ENCODE measurements at regions not wholly inside any gene's neighbourhood (a gene's known extent, or its start where the extent isn't known, plus 50 kb on each side); places are given as distances from the start of the nearest gene placed in this dataset.
"Not testable (repeated sequence)": the region's sequence is repeated elsewhere in the genome, so short reads cannot be mapped to it uniquely, and the experiment has no call there.

DNA sequence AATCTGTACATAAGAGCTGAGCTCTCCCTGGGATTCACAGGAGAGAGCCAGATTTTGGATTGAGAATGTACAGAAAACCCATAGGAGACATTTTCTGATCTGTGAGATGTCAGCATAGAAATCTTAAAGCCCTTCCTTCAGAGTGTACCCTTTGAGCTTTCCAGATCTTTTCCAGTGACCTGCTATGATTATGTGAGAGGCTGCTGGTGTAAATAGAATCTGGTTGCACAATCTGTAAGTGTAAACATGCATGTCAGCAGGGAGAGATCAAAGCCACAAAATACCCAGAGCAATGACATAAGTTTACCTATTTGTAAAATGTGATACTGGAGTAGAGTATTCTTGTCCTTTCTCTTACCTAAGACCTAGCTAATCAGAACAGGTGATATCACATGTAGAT, 471.9 kb downstream of the FOXD4L5 start:
- not testable (repeated sequence) for H3K4me1 ChIP-seq (ENCODE audit: control insufficient read depth in 5 of 5, insufficient read depth in 5 of 5, low read length in 5 of 5); H3K9me3 ChIP-seq (ENCODE audit: control insufficient read depth in 4 of 4, insufficient read depth in 3 of 4, low read length in 3 of 4); H3K27ac ChIP-seq (ENCODE audit: low read depth in 1 of 2, low read length in 1 of 2); H3K4me3 ChIP-seq; H3K27me3 ChIP-seq (ENCODE audit: control insufficient read depth in 3 of 3, insufficient read depth in 3 of 3, low read length in 2 of 3); H3K9ac ChIP-seq (ENCODE audit: insufficient read depth in 1 of 2, low read length in 2 of 2); H3K36me3 ChIP-seq (ENCODE audit: control insufficient read depth in 4 of 4, insufficient read depth in 4 of 4, low read length in 4 of 4); ATAC-seq (ENCODE audit: insufficient read depth, low FRiP score); DNase-seq

DNA sequence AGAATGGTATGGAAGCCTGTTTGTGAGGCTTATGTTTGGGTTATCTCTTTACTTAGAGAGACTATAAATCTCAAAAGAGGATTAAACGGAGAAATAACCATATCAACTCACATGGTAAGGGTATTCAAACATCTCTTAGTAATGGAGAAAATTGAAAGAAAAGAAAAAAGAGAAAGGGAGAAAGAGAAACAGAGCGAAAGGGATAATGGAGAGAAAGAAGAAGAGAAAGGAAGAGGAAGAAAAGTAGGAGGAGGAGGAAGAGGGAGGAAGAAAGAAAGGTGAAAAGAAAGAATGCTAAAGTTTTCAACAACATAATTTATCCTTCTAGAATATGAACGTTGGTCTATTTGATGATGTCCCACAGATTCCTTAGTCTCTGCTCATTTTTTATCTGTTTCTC, 506.3 kb downstream of the FOXD4L5 start:
- not testable (repeated sequence) for ATAC-seq (ENCODE audit: insufficient read depth, low FRiP score); H3K27me3 ChIP-seq (ENCODE audit: control insufficient read depth in 3 of 3, insufficient read depth in 3 of 3, low read length in 2 of 3); H3K27ac ChIP-seq (ENCODE audit: low read depth in 1 of 2, low read length in 1 of 2); H3K9me3 ChIP-seq (ENCODE audit: control insufficient read depth in 4 of 4, insufficient read depth in 3 of 4, low read length in 3 of 4); H3K36me3 ChIP-seq (ENCODE audit: control insufficient read depth in 4 of 4, insufficient read depth in 4 of 4, low read length in 4 of 4); H3K9ac ChIP-seq (ENCODE audit: insufficient read depth in 1 of 2, low read length in 2 of 2); H3K4me1 ChIP-seq (ENCODE audit: control insufficient read depth in 5 of 5, insufficient read depth in 5 of 5, low read length in 5 of 5); H3K4me3 ChIP-seq; DNase-seq
- 100% methylated on average over 2 of the region's 3 CpGs; no CpG with 5 or more reads in 1 of the 2 donors for WGBS, 2 donors

DNA sequence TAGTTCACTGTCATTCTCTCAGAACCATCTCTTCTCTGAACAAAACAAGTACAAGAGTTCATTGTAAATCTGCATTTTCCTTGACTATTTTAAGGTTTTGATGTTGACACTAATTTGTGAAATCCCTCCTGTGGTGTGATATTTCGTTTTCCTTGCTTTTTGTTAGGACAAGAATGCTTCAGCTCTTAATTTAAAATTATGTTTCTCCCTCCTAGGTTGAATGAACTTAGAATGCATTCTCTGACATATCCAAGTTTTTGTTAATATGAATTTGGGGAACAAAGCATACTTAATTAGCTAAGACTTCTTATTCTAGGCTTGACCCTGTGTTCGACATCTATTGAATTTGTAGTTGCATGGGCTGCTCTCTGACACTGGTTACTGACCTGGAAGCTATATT, 508.7 kb downstream of the FOXD4L5 start:
- 8 to 12% methylated on average over 1 of the region's 2 CpGs for WGBS, 2 donors
- not testable (repeated sequence) for H3K27me3 ChIP-seq (ENCODE audit: control insufficient read depth in 3 of 3, insufficient read depth in 3 of 3, low read length in 2 of 3); H3K27ac ChIP-seq (ENCODE audit: low read depth in 1 of 2, low read length in 1 of 2); DNase-seq; H3K4me3 ChIP-seq; H3K4me1 ChIP-seq (ENCODE audit: control insufficient read depth in 5 of 5, insufficient read depth in 5 of 5, low read length in 5 of 5); H3K9ac ChIP-seq (ENCODE audit: insufficient read depth in 1 of 2, low read length in 2 of 2); H3K36me3 ChIP-seq (ENCODE audit: control insufficient read depth in 4 of 4, insufficient read depth in 4 of 4, low read length in 4 of 4); ATAC-seq (ENCODE audit: insufficient read depth, low FRiP score); H3K9me3 ChIP-seq (ENCODE audit: control insufficient read depth in 4 of 4, insufficient read depth in 3 of 4, low read length in 3 of 4)

DNA sequence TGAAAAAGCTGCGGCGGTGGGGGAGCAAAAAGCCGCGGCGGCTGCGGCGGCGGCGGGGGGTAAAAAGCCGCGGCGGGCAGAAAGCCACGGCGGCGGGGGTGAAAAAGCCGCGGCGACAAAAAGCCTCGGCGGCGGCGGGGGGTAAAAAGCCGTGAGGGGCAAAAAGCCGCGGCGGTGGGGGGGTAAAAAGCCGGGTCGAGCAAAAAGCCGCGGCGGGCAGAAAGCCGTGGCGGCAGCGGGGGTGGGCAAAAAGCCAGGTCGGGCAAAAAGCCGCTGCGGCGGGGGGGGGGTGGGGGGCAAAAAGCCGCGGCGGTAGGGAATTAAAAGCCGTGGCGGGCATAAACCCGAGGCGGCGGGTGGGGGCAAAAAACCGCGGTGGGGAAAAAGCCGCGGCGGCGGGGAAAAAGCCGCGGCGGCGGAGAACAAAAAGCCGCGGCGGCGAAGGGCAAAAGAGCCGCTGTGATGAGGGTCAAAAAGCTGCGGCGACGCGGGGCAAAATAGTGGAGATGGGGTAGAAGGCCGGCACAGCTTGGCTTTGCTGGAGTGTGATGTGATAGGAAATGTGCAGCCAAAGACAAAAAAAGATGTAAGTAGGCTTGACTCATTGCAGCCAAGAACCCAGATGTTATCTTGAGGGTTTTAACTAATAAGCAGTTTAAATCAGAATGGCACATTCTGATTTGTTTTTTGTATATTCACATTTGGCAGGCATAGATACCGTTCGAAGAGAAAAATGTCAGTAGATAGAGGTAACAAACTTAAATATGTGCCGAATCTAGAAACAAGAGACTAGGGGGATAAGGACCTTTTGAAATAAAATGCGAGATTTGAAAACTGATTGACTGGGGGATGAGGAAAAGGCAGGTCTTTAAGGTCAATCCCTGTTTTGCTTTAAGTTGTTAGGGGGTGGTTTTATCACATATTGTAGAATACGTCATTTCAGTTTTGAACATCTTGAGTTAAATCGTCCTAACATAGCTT, 509.9 kb downstream of the FOXD4L5 start:
- DNase-seq: peak; percentile 1 to 11 (median 8)
- not testable (repeated sequence) for H3K36me3 ChIP-seq (ENCODE audit: control insufficient read depth in 4 of 4, insufficient read depth in 4 of 4, low read length in 4 of 4); H3K4me1 ChIP-seq (ENCODE audit: control insufficient read depth in 5 of 5, insufficient read depth in 5 of 5, low read length in 5 of 5); H3K27me3 ChIP-seq (ENCODE audit: control insufficient read depth in 3 of 3, insufficient read depth in 3 of 3, low read length in 2 of 3); H3K9ac ChIP-seq (ENCODE audit: insufficient read depth in 1 of 2, low read length in 2 of 2); H3K9me3 ChIP-seq (ENCODE audit: control insufficient read depth in 4 of 4, insufficient read depth in 3 of 4, low read length in 3 of 4); H3K4me3 ChIP-seq; ATAC-seq (ENCODE audit: insufficient read depth, low FRiP score); H3K27ac ChIP-seq (ENCODE audit: low read depth in 1 of 2, low read length in 1 of 2)
- WGBS, 2 donors: 2 to 3% methylated on average over 33 to 46 of the region's 72 CpGs

DNA sequence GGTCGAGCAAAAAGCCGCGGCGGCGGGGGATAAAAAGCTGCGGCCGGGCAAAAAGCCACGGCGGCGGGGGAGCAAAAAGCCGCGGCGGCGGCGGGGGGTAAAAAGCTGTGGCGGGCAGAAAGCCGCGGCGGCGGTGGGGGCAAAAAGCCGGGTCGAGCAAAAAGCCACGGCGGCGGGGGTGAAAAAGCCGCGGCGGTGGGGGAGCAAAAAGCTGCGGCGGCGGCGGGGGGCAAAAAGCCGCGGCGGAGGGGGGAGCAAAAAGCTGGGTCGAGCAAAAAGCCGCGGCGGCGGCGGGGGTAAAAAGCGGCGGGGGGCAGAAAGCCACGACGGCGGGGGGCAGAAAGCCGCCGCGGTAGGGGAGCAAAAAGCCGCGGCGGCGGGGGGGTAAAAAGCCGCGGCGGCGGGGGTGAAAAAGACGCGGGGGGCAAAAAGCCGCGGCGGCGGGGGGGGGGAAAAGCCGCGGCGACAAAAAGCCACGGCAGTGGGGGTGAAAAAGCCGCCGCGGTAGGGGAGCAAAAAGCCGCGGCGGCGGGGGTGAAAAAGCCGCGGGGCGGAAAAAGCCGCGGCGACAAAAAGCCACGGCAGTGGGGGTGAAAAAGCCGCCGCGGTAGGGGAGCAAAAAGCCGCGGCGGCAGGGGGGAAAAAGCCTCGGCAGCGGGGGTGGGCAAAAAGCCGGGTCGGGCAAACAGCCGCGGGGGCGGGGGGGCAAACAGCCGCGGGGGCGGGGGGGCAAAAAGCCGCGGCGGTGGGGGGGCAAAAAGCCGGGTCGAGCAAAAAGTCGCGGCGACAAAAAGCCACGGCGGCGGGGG, 510.8 kb downstream of the FOXD4L5 start:
- WGBS, 2 donors: 0% methylated on average over 21 of the region's 108 CpGs; no CpG with 5 or more reads in 1 of the 2 donors
- not testable (repeated sequence) for H3K36me3 ChIP-seq (ENCODE audit: control insufficient read depth in 4 of 4, insufficient read depth in 4 of 4, low read length in 4 of 4); H3K4me3 ChIP-seq; H3K27me3 ChIP-seq (ENCODE audit: control insufficient read depth in 3 of 3, insufficient read depth in 3 of 3, low read length in 2 of 3); H3K4me1 ChIP-seq (ENCODE audit: control insufficient read depth in 5 of 5, insufficient read depth in 5 of 5, low read length in 5 of 5); H3K9me3 ChIP-seq (ENCODE audit: control insufficient read depth in 4 of 4, insufficient read depth in 3 of 4, low read length in 3 of 4); ATAC-seq (ENCODE audit: insufficient read depth, low FRiP score); H3K27ac ChIP-seq (ENCODE audit: low read depth in 1 of 2, low read length in 1 of 2); H3K9ac ChIP-seq (ENCODE audit: insufficient read depth in 1 of 2, low read length in 2 of 2)
- DNase-seq: peak in 2 of 3 donors; percentile 2 to 4
